Cardiac muscle cell (in vitro differentiated cells and primary cell): ENCODE measurements at regions not wholly inside any gene's neighbourhood (a gene's known extent, or its start where the extent isn't known, plus 50 kb on each side); places are given as distances from the start of the nearest gene placed in this dataset.

Experiments used
- DNase-seq, 2 donors: peaks; one replicate each; pipeline versions ENCODE4 v3.0.0 to v3.0.0-alpha.2; 2010 to 2017; ENCODE audit warnings: low read depth in 1 of 2, low spot score in 1 of 2
- H3K27ac ChIP-seq: fragments of 200-600 bp; sonication (generic); 2 replicates; pipeline ENCODE4 v1.5.1; 2016
- H3K27me3 ChIP-seq: fragments of 200-600 bp; sonication (generic); 2 replicates; pipeline ENCODE4 v1.6.0; 2016; ENCODE audit warnings: control low read depth
- H3K36me3 ChIP-seq: fragments of 200-600 bp; sonication (generic); 2 replicates; pipeline ENCODE4 v1.5.1; 2016; ENCODE audit warnings: control low read depth
- H3K4me1 ChIP-seq: fragments of 200-600 bp; sonication (generic); 2 replicates; pipeline ENCODE4 v1.8.1; 2017; ENCODE audit warnings: low read depth, mild to moderate bottlenecking, mixed run types
- H3K4me3 ChIP-seq: fragments of 200-600 bp; sonication (generic); 2 replicates; pipeline ENCODE4 v1.5.1; 2016; ENCODE audit warnings: mild to moderate bottlenecking
- H3K9me3 ChIP-seq: fragments of 200-600 bp; sonication (generic); 2 replicates; pipeline ENCODE4 v1.5.1; 2017; ENCODE audit warnings: low read depth, mild to moderate bottlenecking, control low read depth
- CTCF ChIP-seq: IDR thresholded peaks from 2 replicates; pipeline ENCODE4 v1.5.1; 2012; ENCODE audit warnings: low read depth, mild to moderate bottlenecking, low read length

- Histone ChIP-seq H3K27me3 (peaks cover 49% of the 10 kb centered on the region), H3K9me3 (no peaks in the 10 kb centered on the region)
Observed at GRCh38 chr17:72222661-72223380, 102.0 kb downstream of the SOX9 start.

GRCh38 chr17:72223866-72224291 is 103.1 kb downstream of the SOX9 start:
- no peak for TF ChIP-seq CTCF
- H3K9me3 ChIP-seq, result no peaks in the 10 kb centered on the region
- no peak overlapping the region for H3K4me3 ChIP-seq
- no peaks in the 10 kb centered on the region for H3K36me3 ChIP-seq
- no peaks in the 10 kb centered on the region for H3K4me1 ChIP-seq
- DNase-seq, result no peak
- H3K27me3 ChIP-seq, result peaks cover 39% of the 10 kb centered on the region
- H3K27ac ChIP-seq, result no peak overlapping the region

More at GRCh38 chr17:72222661-72223380, 102.0 kb downstream of the SOX9 start:
- no peak for TF ChIP-seq CTCF
- no peak overlapping the region for H3K4me3 ChIP-seq
- H3K27ac ChIP-seq, result no peak overlapping the region
- no peaks in the 10 kb centered on the region for H3K4me1 ChIP-seq
- DNase-seq, result no peak
- no peaks in the 10 kb centered on the region for H3K36me3 ChIP-seq

GRCh38 chr17:72226322-72226721 is 105.5 kb downstream of the SOX9 start:
- H3K4me1 ChIP-seq, result no peaks in the 10 kb centered on the region
- TF ChIP-seq CTCF, result no peak
- DNase-seq, result no peak
- no peak overlapping the region for H3K4me3 ChIP-seq
- H3K27me3 ChIP-seq, result peaks cover 14% of the 10 kb centered on the region
- H3K9me3 ChIP-seq, result no peaks in the 10 kb centered on the region
- no peak overlapping the region for H3K27ac ChIP-seq
- no peaks in the 10 kb centered on the region for H3K36me3 ChIP-seq

GRCh38 chr17:72233986-72234385 is 113.2 kb downstream of the SOX9 start:
- no peak for TF ChIP-seq CTCF
- Histone ChIP-seq H3K4me1 (peaks cover 11% of the 10 kb centered on the region), H3K36me3 (no peaks in the 10 kb centered on the region)

GRCh38 chr17:72234985-72235384 is 114.2 kb downstream of the SOX9 start:
- no peak for TF ChIP-seq CTCF
- Histone ChIP-seq H3K9me3 (no peaks in the 10 kb centered on the region), H3K4me1 (peaks cover 11% of the 10 kb centered on the region), H3K36me3 (no peaks in the 10 kb centered on the region), H3K27ac (no peak overlapping the region), H3K27me3 (no peaks in the 10 kb centered on the region), H3K4me3 (no peak overlapping the region)
- peak in 1 of 2 donors; percentile 11 for DNase-seq

More at GRCh38 chr17:72233986-72234385, 113.2 kb downstream of the SOX9 start:
- no peak overlapping the region for H3K27ac ChIP-seq
- DNase-seq, result no peak
- H3K4me3 ChIP-seq, result no peak overlapping the region
- H3K27me3 ChIP-seq, result no peaks in the 10 kb centered on the region
- H3K9me3 ChIP-seq, result no peaks in the 10 kb centered on the region
